ENCODE measurements at regions not wholly inside any gene's neighbourhood (a gene's known extent, or its start where the extent isn't known, plus 50 kb on each side); places are given as distances from the start of the nearest gene placed in this dataset.

DNA sequence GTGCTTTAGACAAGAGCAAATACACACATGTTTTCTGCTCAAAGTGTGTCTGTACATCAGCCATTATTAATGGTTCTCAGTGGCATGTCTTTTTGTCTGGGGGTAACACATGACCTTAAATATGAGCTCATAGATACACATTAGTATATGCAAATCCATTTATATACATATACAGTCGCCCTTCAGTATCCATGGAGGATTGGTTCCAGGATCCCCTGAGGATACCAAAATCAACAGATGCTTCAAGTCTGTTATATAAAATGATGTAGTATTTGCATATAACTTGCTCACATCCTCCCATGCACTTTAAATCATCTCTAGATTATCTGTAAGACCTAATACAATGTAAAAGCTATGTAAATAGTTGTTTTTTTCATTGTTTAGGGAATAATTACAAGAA is 298.1 kb downstream of the OLFM4 start:
- DNase-seq (no peak), ATAC-seq (no peak)
- TF ChIP-seq, protein P1, sequence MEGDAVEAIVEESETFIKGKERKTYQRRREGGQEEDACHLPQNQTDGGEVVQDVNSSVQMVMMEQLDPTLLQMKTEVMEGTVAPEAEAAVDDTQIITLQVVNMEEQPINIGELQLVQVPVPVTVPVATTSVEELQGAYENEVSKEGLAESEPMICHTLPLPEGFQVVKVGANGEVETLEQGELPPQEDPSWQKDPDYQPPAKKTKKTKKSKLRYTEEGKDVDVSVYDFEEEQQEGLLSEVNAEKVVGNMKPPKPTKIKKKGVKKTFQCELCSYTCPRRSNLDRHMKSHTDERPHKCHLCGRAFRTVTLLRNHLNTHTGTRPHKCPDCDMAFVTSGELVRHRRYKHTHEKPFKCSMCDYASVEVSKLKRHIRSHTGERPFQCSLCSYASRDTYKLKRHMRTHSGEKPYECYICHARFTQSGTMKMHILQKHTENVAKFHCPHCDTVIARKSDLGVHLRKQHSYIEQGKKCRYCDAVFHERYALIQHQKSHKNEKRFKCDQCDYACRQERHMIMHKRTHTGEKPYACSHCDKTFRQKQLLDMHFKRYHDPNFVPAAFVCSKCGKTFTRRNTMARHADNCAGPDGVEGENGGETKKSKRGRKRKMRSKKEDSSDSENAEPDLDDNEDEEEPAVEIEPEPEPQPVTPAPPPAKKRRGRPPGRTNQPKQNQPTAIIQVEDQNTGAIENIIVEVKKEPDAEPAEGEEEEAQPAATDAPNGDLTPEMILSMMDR (IDR thresholded peaks at IDR 0.05) = no peak
- intact Hi-C loops (cut with DNase I, micrococcal nuclease) = no loop called here
- no peaks in the 10 kb centered on the region for H3K4me1 ChIP-seq (ENCODE audit: low read depth)
- H3K4me3 ChIP-seq = no peak overlapping the region
- H3K9me3 ChIP-seq = no peaks in the 10 kb centered on the region
- H3K36me3 ChIP-seq (ENCODE audit: low read depth) = no peaks in the 10 kb centered on the region

DNA sequence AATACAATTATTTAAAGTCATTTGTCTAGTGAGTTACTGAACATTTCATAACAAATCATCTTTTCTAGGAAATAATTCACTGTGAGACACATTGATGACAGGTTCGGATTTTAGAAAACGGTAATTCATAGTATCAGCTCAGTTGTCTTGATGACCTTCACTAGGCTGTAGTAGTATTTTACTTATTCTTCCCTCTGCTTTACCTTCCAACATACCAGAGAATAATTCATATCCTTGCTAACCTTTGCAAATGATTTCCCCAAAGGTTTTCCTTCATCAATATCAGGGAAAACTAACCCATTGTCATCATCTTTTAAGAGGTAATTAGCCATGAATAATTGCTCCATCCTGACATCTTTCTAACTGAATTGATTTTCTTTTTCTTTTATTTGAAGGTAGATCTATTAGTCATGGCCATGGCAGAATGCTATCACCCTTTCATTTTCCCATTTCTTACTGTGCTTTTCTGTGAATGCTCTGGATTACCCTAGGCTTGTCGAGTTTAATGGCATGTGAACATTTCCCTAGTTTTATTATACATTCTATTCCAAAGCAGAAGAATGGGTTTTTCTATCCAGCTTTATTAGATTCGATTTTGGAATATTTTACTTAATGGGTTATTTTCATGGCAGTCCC is 299.2 kb downstream of the OLFM4 start:
- Histone ChIP-seq H3K4me3 (no peak overlapping the region), H3K9me3 (no peaks in the 10 kb centered on the region), H3K4me1 (ENCODE audit: low read depth) (no peaks in the 10 kb centered on the region), H3K36me3 (ENCODE audit: low read depth) (no peaks in the 10 kb centered on the region)
- ATAC-seq (no peak), DNase-seq (no peak)
- TF ChIP-seq, protein P1 (IDR thresholded peaks at IDR 0.05) = no peak
- intact Hi-C loops (cut with DNase I, micrococcal nuclease) = no loop called here

DNA sequence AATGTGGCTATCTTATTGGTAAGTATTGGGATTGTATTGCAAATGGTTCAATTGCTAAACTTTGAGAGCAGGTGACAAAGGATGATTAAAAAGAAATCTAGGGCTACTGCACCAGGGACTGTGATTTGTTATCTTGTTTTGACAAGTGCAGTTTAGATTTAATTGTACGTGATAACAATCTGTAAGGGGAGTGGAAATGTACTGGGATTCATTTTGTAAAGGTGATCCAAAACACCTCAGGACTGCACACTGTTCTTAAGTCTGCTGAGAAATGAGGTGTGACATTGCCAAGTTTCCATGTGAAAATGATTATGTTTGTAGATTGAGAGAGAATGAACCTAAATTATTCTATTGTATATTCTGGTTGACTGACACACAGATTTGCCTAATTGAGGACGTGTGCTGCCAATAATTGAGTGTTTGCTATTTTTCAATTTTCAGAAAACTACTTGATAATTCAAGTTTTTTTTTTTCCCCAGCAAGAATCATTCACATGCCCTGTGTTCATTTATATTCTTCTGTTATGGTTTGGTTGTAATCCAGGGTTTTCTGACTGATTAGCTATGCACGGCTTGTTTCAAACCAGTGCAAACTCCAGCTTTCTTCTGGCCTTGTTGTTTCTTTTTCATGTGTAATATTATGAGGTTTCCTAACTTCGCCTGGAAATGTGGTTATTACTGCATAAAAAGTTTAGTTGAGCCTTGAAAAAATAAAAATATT is 308.0 kb downstream of the OLFM4 start:
- intact Hi-C loops (cut with DNase I, micrococcal nuclease) = no loop called here
- Histone ChIP-seq H3K36me3 (ENCODE audit: low read depth) (no peaks in the 10 kb centered on the region), H3K9me3 (no peaks in the 10 kb centered on the region), H3K4me3 (no peak overlapping the region), H3K4me1 (ENCODE audit: low read depth) (no peaks in the 10 kb centered on the region)
- DNase-seq (no peak), ATAC-seq (no peak)
- TF ChIP-seq, protein P1 (IDR thresholded peaks at IDR 0.05) = no peak

DNA sequence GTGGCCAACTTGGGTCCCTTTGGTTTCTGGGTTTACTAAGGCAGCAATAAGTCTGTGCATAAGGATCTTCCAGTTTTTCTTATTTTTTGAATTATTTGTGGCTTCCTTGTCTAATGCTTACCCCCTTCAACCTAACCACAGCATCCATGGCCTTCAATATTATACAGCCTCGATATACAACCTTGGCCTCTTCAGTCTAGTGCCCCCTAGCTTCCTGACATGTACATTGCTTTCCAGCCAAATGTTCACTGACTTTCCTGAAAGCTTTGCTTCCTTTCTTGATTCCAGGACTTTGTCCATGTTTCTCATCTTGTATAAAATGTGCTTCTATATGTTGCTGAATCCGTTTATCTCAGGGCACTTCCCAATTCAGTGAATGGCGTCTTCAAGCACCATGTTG is 310.1 kb downstream of the OLFM4 start:
- intact Hi-C loops (cut with DNase I, micrococcal nuclease) = no loop called here
- Histone ChIP-seq H3K4me3 (no peak overlapping the region), H3K4me1 (ENCODE audit: low read depth) (no peaks in the 10 kb centered on the region), H3K9me3 (no peaks in the 10 kb centered on the region), H3K36me3 (ENCODE audit: low read depth) (no peaks in the 10 kb centered on the region)
- ATAC-seq = no peak
- no peak for DNase-seq
- TF ChIP-seq, protein P1 (IDR thresholded peaks at IDR 0.05) = no peak

DNA sequence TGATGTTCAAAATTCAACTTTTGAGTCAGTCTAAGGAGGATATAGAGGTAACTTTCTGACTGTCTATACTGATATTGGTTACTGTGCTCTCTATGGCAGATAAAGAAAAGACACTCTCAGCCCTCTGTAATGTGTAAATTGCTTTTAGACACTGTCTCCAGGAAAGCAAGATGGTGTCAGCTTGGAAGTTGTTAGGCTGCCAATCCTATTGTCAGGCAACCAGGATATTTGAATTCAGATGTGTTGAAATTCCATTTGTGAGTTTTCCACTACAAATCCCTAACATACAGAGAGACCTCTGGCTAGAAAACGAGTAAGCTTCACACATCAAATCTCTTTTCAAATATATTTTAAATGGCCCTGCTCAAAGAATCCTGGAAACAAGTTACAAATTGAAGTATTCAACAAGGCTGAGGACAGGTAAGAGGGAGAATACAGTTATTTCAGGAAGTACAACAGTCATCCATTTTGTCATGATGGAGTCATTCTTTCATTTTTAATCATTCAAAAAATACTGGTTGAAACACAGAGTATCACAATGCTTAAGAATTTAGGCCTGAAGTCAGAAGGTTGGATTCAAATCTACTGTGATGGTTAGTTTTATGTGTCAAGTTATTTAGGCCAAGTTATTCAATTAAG is 312.0 kb downstream of the OLFM4 start:
- TF ChIP-seq, protein P1 (IDR thresholded peaks at IDR 0.05) = no peak
- Histone ChIP-seq H3K4me3 (no peak overlapping the region), H3K36me3 (ENCODE audit: low read depth) (no peaks in the 10 kb centered on the region), H3K9me3 (no peaks in the 10 kb centered on the region), H3K4me1 (ENCODE audit: low read depth) (no peaks in the 10 kb centered on the region)
- ATAC-seq (no peak), DNase-seq (no peak)
- intact Hi-C loops (cut with DNase I, micrococcal nuclease) = no loop called here
